IMR-90 (cell line): ENCODE measurements at regions not wholly inside any gene's neighbourhood (a gene's known extent, or its start where the extent isn't known, plus 50 kb on each side); places are given as distances from the start of the nearest gene placed in this dataset.

Source experiments
- ATAC-seq: fragments of 200-7000 bp; cut with Tn5 transposase; 2 replicates; pipeline ENCODE4 v1.9.1; 2020; ENCODE audit warnings: low read depth, mild to moderate bottlenecking, moderate library complexity
- BruUV-seq: library from RNA; stranded (reverse); fragments of 400-500 nt; replicated peaks from 2 replicates; lab custom pipeline; 2021; lab: Mats Ljungman, UMichigan
- CTCF ChIA-PET: fragments of 300-600 bp; formaldehyde crosslinking; extraction: SDS; loops from one replicate; lab custom pipeline; 2021; ENCODE audit warnings: antibody characterized with exemption; lab: Yijun Ruan, JAX
- POLR2A ChIA-PET: fragments of 300-600 bp; sonication (Branson Sonifier 250); formaldehyde crosslinking; loops from one replicate; lab custom pipeline; 2022; ENCODE audit warnings: antibody characterized with exemption; ENCODE audit not compliant: unreplicated experiment; lab: Charles Lee
- DNase-seq: peaks from one replicate; pipeline ENCODE4 v3.0.0; 2013
- H2AFZ ChIP-seq: replicated peaks from 2 replicates; pipeline ENCODE3; 2013; ENCODE audit warnings: low read length, mild to moderate bottlenecking; ENCODE audit not compliant: poor library complexity
- H2AK5ac ChIP-seq: 2 replicates; pipeline ENCODE4 v1.6.1; 2013; ENCODE audit warnings: low read depth, low read length, inconsistent platforms
- H2AK9ac ChIP-seq: replicated peaks from 2 replicates; pipeline ENCODE3; 2013; ENCODE audit warnings: mild to moderate bottlenecking, low read depth, low read length, moderate library complexity; ENCODE audit not compliant: poor library complexity
- H2BK120ac ChIP-seq: 2 replicates; pipeline ENCODE4 v1.6.1; 2013; ENCODE audit warnings: low read depth, low read length, inconsistent platforms
- H2BK15ac ChIP-seq: 3 replicates; pipeline ENCODE4 v1.6.1; 2013; ENCODE audit warnings: low read depth, low read length, inconsistent platforms
- H2BK20ac ChIP-seq: 2 replicates; pipeline ENCODE4 v1.6.1; 2013; ENCODE audit warnings: low read depth, mild to moderate bottlenecking, inconsistent platforms, low read length, moderate library complexity
- H2BK5ac ChIP-seq: 2 replicates; pipeline ENCODE4 v1.6.1; 2013; ENCODE audit warnings: mild to moderate bottlenecking, low read depth, low read length, inconsistent platforms; ENCODE audit not compliant: poor library complexity, severe bottlenecking
- H3K14ac ChIP-seq: replicated peaks from 2 replicates; pipeline ENCODE4 v1.6.1; 2013; ENCODE audit warnings: low read depth, low read length, inconsistent platforms
- H3K18ac ChIP-seq: 2 replicates; pipeline ENCODE4 v1.6.1; 2013; ENCODE audit warnings: low read depth, low read length, control low read depth
- H3K23ac ChIP-seq: 2 replicates; pipeline ENCODE4 v1.6.1; 2013; ENCODE audit warnings: low read depth, low read length, inconsistent platforms
- H3K27ac ChIP-seq: 2 replicates; pipeline ENCODE4 v1.5.1; 2013; ENCODE audit warnings: mild to moderate bottlenecking, control low read depth, low read length; ENCODE audit not compliant: insufficient read depth
- H3K27me3 ChIP-seq: 2 replicates; pipeline ENCODE4 v1.6.1; 2013; ENCODE audit warnings: low read length; ENCODE audit not compliant: control insufficient read depth, insufficient read depth
- H3K36me3 ChIP-seq: 2 replicates; pipeline ENCODE4 v1.6.1; 2013; ENCODE audit warnings: low read length, mixed read lengths; ENCODE audit not compliant: control insufficient read depth, insufficient read depth
- H3K4ac ChIP-seq: 2 replicates; pipeline ENCODE4 v1.6.1; 2013; ENCODE audit warnings: low read depth, low read length, inconsistent platforms
- H3K4me1 ChIP-seq: 2 replicates; pipeline ENCODE4 v1.6.1; 2013; ENCODE audit warnings: low read length, mixed read lengths; ENCODE audit not compliant: control insufficient read depth, insufficient read depth
- H3K4me2 ChIP-seq: 2 replicates; pipeline ENCODE4 v1.6.1; 2013; ENCODE audit warnings: low read depth, mild to moderate bottlenecking, control low read depth, low read length, moderate library complexity
- H3K4me3 ChIP-seq: 2 replicates; pipeline ENCODE4 v1.5.1; 2013; ENCODE audit warnings: low read depth, mild to moderate bottlenecking, control low read depth, low read length, moderate library complexity; ENCODE audit not compliant: insufficient read depth
- H3K56ac ChIP-seq: 2 replicates; pipeline ENCODE4 v1.6.1; 2013; ENCODE audit warnings: low read length, inconsistent platforms; ENCODE audit not compliant: insufficient read depth; ENCODE audit errors: extremely low read depth
- H3K79me1 ChIP-seq, 2 experiments: 2 replicates each; pipeline ENCODE4 v1.6.1; 2013; ENCODE audit warnings: low read length in 2 of 2, inconsistent platforms in 1 of 2, low read depth in 1 of 2
- H3K9ac ChIP-seq: 2 replicates; pipeline ENCODE4 v1.6.1; 2013; ENCODE audit warnings: low read depth, low read length, control low read depth
- H3K9me1 ChIP-seq: 2 replicates; pipeline ENCODE4 v1.6.1; 2013; ENCODE audit warnings: low read length, inconsistent platforms; ENCODE audit not compliant: insufficient read depth
- H3K9me3 ChIP-seq: 2 replicates; pipeline ENCODE4 v1.6.1; 2013; ENCODE audit warnings: low read length; ENCODE audit not compliant: control insufficient read depth, insufficient read depth
- H4K20me1 ChIP-seq: 2 replicates; pipeline ENCODE4 v1.6.1; 2013; ENCODE audit warnings: low read length, inconsistent platforms; ENCODE audit not compliant: insufficient read depth
- H4K5ac ChIP-seq: 2 replicates; pipeline ENCODE4 v1.6.1; 2013; ENCODE audit warnings: mild to moderate bottlenecking, low read depth, low read length, control low read depth
- H4K8ac ChIP-seq, 2 experiments: 2 replicates each; pipeline ENCODE4 v1.6.1; 2013; ENCODE audit warnings: low read depth in 2 of 2, low read length in 2 of 2, control low read depth in 1 of 2, inconsistent platforms in 1 of 2
- H4K91ac ChIP-seq: 2 replicates; pipeline ENCODE4 v1.6.1; 2013; ENCODE audit warnings: low read depth, low read length, inconsistent platforms; ENCODE audit not compliant: insufficient read depth
- CEBPB ChIP-seq: IDR thresholded peaks from 2 replicates; pipeline ENCODE4 v1.6.1; 2012; ENCODE audit warnings: low read depth, low read length, improper control_type of control experiment
- ELK1 ChIP-seq: fragments of 150-350 bp; IDR thresholded peaks from 2 replicates; pipeline ENCODE4 v1.6.1; 2016; ENCODE audit warnings: low read depth, mild to moderate bottlenecking, low read length, moderate library complexity, borderline replicate concordance
- FOS ChIP-seq: fragments of 150-350 bp; IDR thresholded peaks from 2 replicates; pipeline ENCODE4 v1.6.1; 2016; ENCODE audit warnings: low read depth, low read length
- RAD21 ChIP-seq: IDR thresholded peaks from 2 replicates; pipeline ENCODE4 v1.6.1; 2012; ENCODE audit warnings: low read length, improper control_type of control experiment
- SMC3 ChIP-seq: fragments of 150-350 bp; IDR thresholded peaks from 2 replicates; pipeline ENCODE4 v1.6.1; 2016; ENCODE audit warnings: low read depth, mild to moderate bottlenecking, antibody characterized with exemption, low read length, moderate library complexity
- WGBS, 2 experiments: methylation state at CpG; one replicate each; pipeline versions ENCODE4 v1.1.5 to v1.1.7; 2013; ENCODE audit warnings: missing lambda C conversion rate in 2 of 2; ENCODE audit not compliant: insufficient read length in 1 of 2; ENCODE audit errors: extremely low coverage in 2 of 2; 5-methylcytosine and 5-hydroxymethylcytosine counted together
- dilution Hi-C: fragments of 300-500 bp; cut with HindIII; formaldehyde crosslinking; loops from one replicate; pipeline ENCODE4 v1.14.3; 2018; ENCODE audit warnings: low sequenced_read_pairs; ENCODE audit not compliant: unreplicated experiment
- in situ Hi-C: fragments of 300-500 bp; cut with MboI; formaldehyde crosslinking; loops from 3 replicates; pipeline ENCODE4 v1.14.3; 2019; ENCODE audit warnings: low sequenced_read_pairs, inconsistent platforms, mixed read lengths
- intact Hi-C: fragments of 100-400 bp; cut with micrococcal nuclease; formaldehyde crosslinking; loops from 2 replicates; pipeline ENCODE4 v1.10.0; 2022

GRCh38 chr5:135151256-135151655 is 117.2 kb upstream of the PITX1 start:
- in situ Hi-C loops (no loop called here), intact Hi-C loops (no loop called here), dilution Hi-C loops (no loop called here)
- no peak overlapping the region for H3K23ac ChIP-seq
- H3K9ac ChIP-seq, result no peak overlapping the region
- no peak overlapping the region for H2AK5ac ChIP-seq
- no peaks in the 10 kb centered on the region for H3K36me3 ChIP-seq
- H3K4me1 ChIP-seq, result peaks cover 6% of the 10 kb centered on the region; the same call in 1 of the 2 replicates
- no peaks in the 10 kb centered on the region for H3K9me1 ChIP-seq
- 0 out of 2 replicates have a peak overlapping the region, but pooled peaks have one; percentile 17 for H3K14ac ChIP-seq
- H3K27me3 ChIP-seq, result no peaks in the 10 kb centered on the region
- no TSS peak for BruUV-seq
- no peak overlapping the region for H4K5ac ChIP-seq
- no peaks in the 10 kb centered on the region for H4K20me1 ChIP-seq
- ATAC-seq, result no peak
- H2AK9ac ChIP-seq, result peak overlapping the region; percentile 15
- H3K4me2 ChIP-seq, result no peak overlapping the region
- H3K18ac ChIP-seq, result no peak overlapping the region
- H3K79me1 ChIP-seq, result no peaks in the 10 kb centered on the region
- no peak overlapping the region for H2BK5ac ChIP-seq
- no peak for TF ChIP-seq FOS
- TF ChIP-seq ELK1, result no peak
- no peak for TF ChIP-seq SMC3
- TF ChIP-seq CEBPB, result peak; percentile 22; the same call in 1 of the 2 replicates
- no peak for TF ChIP-seq RAD21
- no peak overlapping the region for H3K4ac ChIP-seq
- H3K27ac ChIP-seq, result no peak overlapping the region
- no peak for DNase-seq
- no peak overlapping the region for H2BK120ac ChIP-seq
- CTCF ChIA-PET, result no interaction called here
- H4K8ac ChIP-seq, result no peak overlapping the region
- WGBS, 2 experiments, result no CpG with 5 or more reads among the region's 5 CpGs
- no peak overlapping the region for H2BK15ac ChIP-seq
- no peaks in the 10 kb centered on the region; the same call in 1 of the 2 replicates for H3K9me3 ChIP-seq
- H2BK20ac ChIP-seq, result no peak overlapping the region
- H3K56ac ChIP-seq, result no peak overlapping the region
- H2AFZ ChIP-seq, result no peak overlapping the region
- no peak overlapping the region for H4K91ac ChIP-seq
- no peak overlapping the region for H3K4me3 ChIP-seq
- POLR2A ChIA-PET, result no interaction called here
